Liver (tissue), 8 donors: ENCODE measurements at regions not wholly inside any gene's neighbourhood (a gene's known extent, or its start where the extent isn't known, plus 50 kb on each side); places are given as distances from the start of the nearest gene placed in this dataset.

Experiments
- DNase-seq: peaks from one replicate; pipeline ENCODE4 v3.0.0-alpha.2; 2017; ENCODE audit warnings: low spot score
- H3K27ac ChIP-seq, 2 donors: one replicate each; pipeline ENCODE4 v1.7.0; 2013; ENCODE audit warnings: inconsistent platforms in 2 of 2, low read length in 2 of 2, control low read depth in 1 of 2, low read depth in 1 of 2, mild to moderate bottlenecking in 1 of 2
- H3K27me3 ChIP-seq, 4 donors: one replicate each; pipeline versions ENCODE4 v1.6.1 to v1.7.0; 2013; ENCODE audit warnings: low read length in 3 of 4, inconsistent platforms in 1 of 4, mild to moderate bottlenecking in 1 of 4, moderate library complexity in 1 of 4; ENCODE audit not compliant: control insufficient read depth in 4 of 4, insufficient read depth in 4 of 4
- H3K36me3 ChIP-seq, 4 donors: one replicate each; pipeline versions ENCODE4 v1.6.1 to v1.7.0; 2013; ENCODE audit warnings: low read length in 3 of 4, mild to moderate bottlenecking in 3 of 4, low read depth in 1 of 4, moderate library complexity in 1 of 4; ENCODE audit not compliant: control insufficient read depth in 4 of 4, insufficient read depth in 3 of 4
- H3K4me1 ChIP-seq, 4 donors: one replicate each; pipeline versions ENCODE4 v1.6.1 to v1.7.0; 2013; ENCODE audit warnings: low read length in 3 of 4, mild to moderate bottlenecking in 3 of 4, moderate library complexity in 1 of 4; ENCODE audit not compliant: control insufficient read depth in 4 of 4, insufficient read depth in 4 of 4
- H3K4me3 ChIP-seq, 3 donors: one replicate each; pipeline versions ENCODE4 v1.6.1 to v1.7.0; 2013; ENCODE audit warnings: low read length in 3 of 3, control low read depth in 1 of 3, low read depth in 1 of 3, mild to moderate bottlenecking in 1 of 3
- H3K9ac ChIP-seq, 2 donors: one replicate each; pipeline ENCODE4 v1.7.0; 2013; ENCODE audit warnings: low read length in 2 of 2, mild to moderate bottlenecking in 2 of 2, moderate library complexity in 2 of 2, control low read depth in 1 of 2, low read depth in 1 of 2
- H3K9me3 ChIP-seq, 4 donors: one replicate each; pipeline versions ENCODE4 v1.6.1 to v1.7.0; 2013; ENCODE audit warnings: low read length in 3 of 4; ENCODE audit not compliant: control insufficient read depth in 4 of 4
- EGR1 ChIP-seq, 2 donors: IDR thresholded peaks; 2 replicates each; pipeline ENCODE4 v1.6.1; 2016 to 2018; ENCODE audit warnings: antibody characterized with exemption in 2 of 2, low read depth in 2 of 2
- FOXA1 ChIP-seq: IDR thresholded peaks from 2 replicates; pipeline ENCODE4 v1.6.1; 2016; ENCODE audit warnings: antibody characterized with exemption
- FOXA2 ChIP-seq: IDR thresholded peaks from 2 replicates; pipeline ENCODE4 v1.6.1; 2016; ENCODE audit warnings: antibody characterized with exemption
- GABPA ChIP-seq, 2 donors: IDR thresholded peaks in 1 of 2; conservative IDR thresholded peaks in 1 of 2; 2 replicates each; pipeline ENCODE4 v1.6.1; 2016; ENCODE audit warnings: antibody characterized with exemption in 2 of 2, mild to moderate bottlenecking in 1 of 2, moderate library complexity in 1 of 2
- HNF4A ChIP-seq, 2 donors: conservative IDR thresholded peaks; 2 replicates each; pipeline ENCODE4 v1.6.1; 2016; ENCODE audit warnings: antibody characterized with exemption in 2 of 2, mild to moderate bottlenecking in 2 of 2
- HNF4G ChIP-seq: IDR thresholded peaks from 2 replicates; pipeline ENCODE4 v1.6.1; 2016; ENCODE audit warnings: antibody characterized with exemption
- JUND ChIP-seq, 2 donors: IDR thresholded peaks; 2 replicates each; pipeline ENCODE4 v1.6.1; 2016; ENCODE audit warnings: antibody characterized with exemption in 2 of 2
- MAX ChIP-seq: IDR thresholded peaks from 2 replicates; pipeline ENCODE4 v1.6.1; 2016; ENCODE audit warnings: antibody characterized with exemption
- NR2F2 ChIP-seq: IDR thresholded peaks from 2 replicates; pipeline ENCODE4 v1.6.1; 2016; ENCODE audit warnings: antibody characterized with exemption
- RAD21 ChIP-seq, 2 donors: IDR thresholded peaks; 2 replicates each; pipeline ENCODE4 v1.6.1; 2016; ENCODE audit warnings: antibody characterized with exemption in 2 of 2, mild to moderate bottlenecking in 2 of 2
- RXRA ChIP-seq, 2 donors: IDR thresholded peaks; 2 replicates each; pipeline ENCODE4 v1.6.1; 2017 to 2018; ENCODE audit warnings: antibody characterized with exemption in 2 of 2, mild to moderate bottlenecking in 1 of 2
- SP1 ChIP-seq: IDR thresholded peaks from 2 replicates; pipeline ENCODE4 v1.6.1; 2018; ENCODE audit warnings: antibody characterized with exemption, mild to moderate bottlenecking
- TAF1 ChIP-seq: conservative IDR thresholded peaks from 2 replicates; pipeline ENCODE4 v1.6.1; 2016; ENCODE audit warnings: antibody characterized with exemption, mild to moderate bottlenecking
- ZBTB33 ChIP-seq: IDR thresholded peaks from 2 replicates; pipeline ENCODE4 v1.6.1; 2016; ENCODE audit warnings: antibody characterized with exemption
- WGBS: extraction: QIAGEN DNeasy Blood & Tissue Kit; methylation state at CpG from one replicate; pipeline ENCODE4 v1.1.7; 2013; 5-methylcytosine and 5-hydroxymethylcytosine counted together
- TF ChIP-seq, protein P1 (sequence below): fragments of 150-350 bp; IDR thresholded peaks from 2 replicates; pipeline ENCODE4 v1.5.1; 2017; ENCODE audit warnings: improper control_type of control experiment, low read depth, low read length; ENCODE audit not compliant: missing input control
- TF ChIP-seq, protein P2 (sequence below): IDR thresholded peaks from 2 replicates; pipeline ENCODE4 v1.6.1; 2016; ENCODE audit warnings: antibody characterized with exemption, mild to moderate bottlenecking
- TF ChIP-seq, protein P3 (sequence below): IDR thresholded peaks from 2 replicates; pipeline ENCODE4 v1.6.1; 2016; ENCODE audit warnings: antibody characterized with exemption
- donor health status: healthy.
- donor health status: healthy.
- donor health status: healthy.
- donor health status: healthy.
- donor health status: healthy.

DNA sequence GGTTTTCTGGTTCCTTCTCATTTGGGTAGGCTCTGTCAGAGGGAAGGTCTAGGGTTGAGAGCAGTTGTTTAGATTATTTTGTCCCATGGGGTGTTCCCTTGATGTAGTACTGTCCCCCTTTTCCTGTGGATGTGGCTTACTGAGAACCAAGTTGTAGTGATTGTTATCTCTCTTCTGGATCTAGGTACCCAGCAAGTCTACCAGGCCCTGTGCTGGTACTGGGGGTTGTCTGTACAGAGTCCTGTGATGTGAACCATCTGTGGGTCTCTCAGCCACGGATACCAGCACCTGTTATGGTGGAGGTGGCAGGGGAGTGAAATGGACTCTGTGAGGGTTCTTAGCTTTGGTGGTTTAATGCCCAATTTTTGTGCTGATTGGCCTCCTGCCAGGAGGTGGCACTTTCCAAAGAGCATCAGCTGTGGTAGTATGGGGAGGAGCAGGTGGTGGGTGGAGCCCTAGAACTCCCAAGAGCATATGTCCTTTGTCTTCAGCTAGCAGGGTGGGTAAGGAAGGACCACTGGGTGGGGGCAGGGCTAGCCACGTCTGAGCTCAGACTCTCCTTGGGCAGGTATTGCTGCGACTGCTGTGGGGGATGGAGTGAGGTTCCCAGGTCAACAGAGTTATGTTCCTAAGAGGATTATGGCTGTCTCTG, 179.3 kb upstream of the BTG1 start (continued):
- TF ChIP-seq EGR1 (IDR thresholded peaks at IDR 0.05; ENCODE audit: low read depth in 2 of 2) (no peak), SP1 (no peak), FOXA1 (no peak), ZBTB33 (no peak), GABPA (IDR thresholded peaks at IDR 0.05 in 1 of 2, conservative IDR thresholded peaks at IDR 0.05 in 1 of 2) (no peak)

DNA sequence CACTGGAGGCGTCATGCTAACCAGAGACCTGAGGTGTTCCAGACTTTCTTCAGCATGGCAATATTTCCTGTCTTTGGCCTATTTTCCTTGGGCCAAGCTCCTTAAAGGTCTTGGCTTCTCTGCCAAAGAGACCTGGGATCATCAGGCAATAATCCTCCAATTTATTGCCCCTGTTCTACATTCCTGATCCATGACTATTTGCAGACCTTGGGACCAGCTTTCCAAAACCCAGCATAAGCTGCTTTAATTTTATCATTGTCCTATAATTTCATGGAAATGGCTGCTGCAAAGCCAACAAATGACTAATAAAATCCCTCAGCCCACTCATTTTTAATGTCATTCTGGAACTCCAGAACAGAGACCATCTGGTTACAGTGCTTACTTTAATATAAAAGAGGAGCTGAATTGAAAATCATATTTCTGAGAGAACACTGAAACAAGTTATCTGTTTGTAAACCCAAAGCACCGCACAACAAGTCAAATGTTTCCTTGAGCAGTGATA, 166.9 kb upstream of the BTG1 start:
- Histone ChIP-seq H3K36me3 (no peaks in the 10 kb centered on the region), H3K9me3 (no peaks in the 10 kb centered on the region), H3K27me3 (no peaks in the 10 kb centered on the region), H3K9ac (no peak overlapping the region), H3K4me1 (no peaks in the 10 kb centered on the region), H3K4me3 (no peak overlapping the region), H3K27ac (no peak overlapping the region)
- WGBS = 92% methylated on average over 2 of the region's 2 CpGs
- no peak for DNase-seq
- TF ChIP-seq, protein P1, sequence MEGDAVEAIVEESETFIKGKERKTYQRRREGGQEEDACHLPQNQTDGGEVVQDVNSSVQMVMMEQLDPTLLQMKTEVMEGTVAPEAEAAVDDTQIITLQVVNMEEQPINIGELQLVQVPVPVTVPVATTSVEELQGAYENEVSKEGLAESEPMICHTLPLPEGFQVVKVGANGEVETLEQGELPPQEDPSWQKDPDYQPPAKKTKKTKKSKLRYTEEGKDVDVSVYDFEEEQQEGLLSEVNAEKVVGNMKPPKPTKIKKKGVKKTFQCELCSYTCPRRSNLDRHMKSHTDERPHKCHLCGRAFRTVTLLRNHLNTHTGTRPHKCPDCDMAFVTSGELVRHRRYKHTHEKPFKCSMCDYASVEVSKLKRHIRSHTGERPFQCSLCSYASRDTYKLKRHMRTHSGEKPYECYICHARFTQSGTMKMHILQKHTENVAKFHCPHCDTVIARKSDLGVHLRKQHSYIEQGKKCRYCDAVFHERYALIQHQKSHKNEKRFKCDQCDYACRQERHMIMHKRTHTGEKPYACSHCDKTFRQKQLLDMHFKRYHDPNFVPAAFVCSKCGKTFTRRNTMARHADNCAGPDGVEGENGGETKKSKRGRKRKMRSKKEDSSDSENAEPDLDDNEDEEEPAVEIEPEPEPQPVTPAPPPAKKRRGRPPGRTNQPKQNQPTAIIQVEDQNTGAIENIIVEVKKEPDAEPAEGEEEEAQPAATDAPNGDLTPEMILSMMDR = no peak
- no peak for TF ChIP-seq JUND (IDR thresholded peaks at IDR 0.05)
- TF ChIP-seq SP1 = no peak
- no peak for TF ChIP-seq GABPA (IDR thresholded peaks at IDR 0.05 in 1 of 2, conservative IDR thresholded peaks at IDR 0.05 in 1 of 2)
- no peak for TF ChIP-seq FOXA1
- TF ChIP-seq RAD21 (IDR thresholded peaks at IDR 0.05) = no peak
- TF ChIP-seq HNF4A (conservative IDR thresholded peaks at IDR 0.05) = no peak
- TF ChIP-seq, protein P2, sequence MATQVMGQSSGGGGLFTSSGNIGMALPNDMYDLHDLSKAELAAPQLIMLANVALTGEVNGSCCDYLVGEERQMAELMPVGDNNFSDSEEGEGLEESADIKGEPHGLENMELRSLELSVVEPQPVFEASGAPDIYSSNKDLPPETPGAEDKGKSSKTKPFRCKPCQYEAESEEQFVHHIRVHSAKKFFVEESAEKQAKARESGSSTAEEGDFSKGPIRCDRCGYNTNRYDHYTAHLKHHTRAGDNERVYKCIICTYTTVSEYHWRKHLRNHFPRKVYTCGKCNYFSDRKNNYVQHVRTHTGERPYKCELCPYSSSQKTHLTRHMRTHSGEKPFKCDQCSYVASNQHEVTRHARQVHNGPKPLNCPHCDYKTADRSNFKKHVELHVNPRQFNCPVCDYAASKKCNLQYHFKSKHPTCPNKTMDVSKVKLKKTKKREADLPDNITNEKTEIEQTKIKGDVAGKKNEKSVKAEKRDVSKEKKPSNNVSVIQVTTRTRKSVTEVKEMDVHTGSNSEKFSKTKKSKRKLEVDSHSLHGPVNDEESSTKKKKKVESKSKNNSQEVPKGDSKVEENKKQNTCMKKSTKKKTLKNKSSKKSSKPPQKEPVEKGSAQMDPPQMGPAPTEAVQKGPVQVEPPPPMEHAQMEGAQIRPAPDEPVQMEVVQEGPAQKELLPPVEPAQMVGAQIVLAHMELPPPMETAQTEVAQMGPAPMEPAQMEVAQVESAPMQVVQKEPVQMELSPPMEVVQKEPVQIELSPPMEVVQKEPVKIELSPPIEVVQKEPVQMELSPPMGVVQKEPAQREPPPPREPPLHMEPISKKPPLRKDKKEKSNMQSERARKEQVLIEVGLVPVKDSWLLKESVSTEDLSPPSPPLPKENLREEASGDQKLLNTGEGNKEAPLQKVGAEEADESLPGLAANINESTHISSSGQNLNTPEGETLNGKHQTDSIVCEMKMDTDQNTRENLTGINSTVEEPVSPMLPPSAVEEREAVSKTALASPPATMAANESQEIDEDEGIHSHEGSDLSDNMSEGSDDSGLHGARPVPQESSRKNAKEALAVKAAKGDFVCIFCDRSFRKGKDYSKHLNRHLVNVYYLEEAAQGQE = no peak
- no peak for TF ChIP-seq RXRA (IDR thresholded peaks at IDR 0.05)
- TF ChIP-seq FOXA2 = no peak
- TF ChIP-seq MAX = no peak
- no peak for TF ChIP-seq HNF4G
- no peak for TF ChIP-seq TAF1
- TF ChIP-seq NR2F2 = no peak
- no peak for TF ChIP-seq EGR1 (IDR thresholded peaks at IDR 0.05; ENCODE audit: low read depth in 2 of 2)
- TF ChIP-seq, protein P3, sequence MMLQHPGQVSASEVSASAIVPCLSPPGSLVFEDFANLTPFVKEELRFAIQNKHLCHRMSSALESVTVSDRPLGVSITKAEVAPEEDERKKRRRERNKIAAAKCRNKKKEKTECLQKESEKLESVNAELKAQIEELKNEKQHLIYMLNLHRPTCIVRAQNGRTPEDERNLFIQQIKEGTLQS = no peak
